LNCaP clone FGC (cell line): ENCODE measurements at regions not wholly inside any gene's neighbourhood (a gene's known extent, or its start where the extent isn't known, plus 50 kb on each side); places are given as distances from the start of the nearest gene placed in this dataset.
"Not testable (repeated sequence)": the region's sequence is repeated elsewhere in the genome, so short reads cannot be mapped to it uniquely, and the experiment has no call there.

ENCODE experiments used
- DNase-seq: peaks from one replicate; pipeline ENCODE4 v3.0.0-alpha.2; 2011; ENCODE audit warnings: low read depth
- H3K4me3 ChIP-seq: 2 replicates; pipeline ENCODE4 v1.5.1; 2011; ENCODE audit warnings: mild to moderate bottlenecking, low read depth, low read length, control low read depth
- TF ChIP-seq, protein P1 (sequence below): IDR thresholded peaks from 2 replicates; pipeline ENCODE4 v1.5.1; 2012; ENCODE audit warnings: mild to moderate bottlenecking; ENCODE audit not compliant: control insufficient read depth, insufficient read depth; ENCODE audit errors: extremely low read depth

DNA sequence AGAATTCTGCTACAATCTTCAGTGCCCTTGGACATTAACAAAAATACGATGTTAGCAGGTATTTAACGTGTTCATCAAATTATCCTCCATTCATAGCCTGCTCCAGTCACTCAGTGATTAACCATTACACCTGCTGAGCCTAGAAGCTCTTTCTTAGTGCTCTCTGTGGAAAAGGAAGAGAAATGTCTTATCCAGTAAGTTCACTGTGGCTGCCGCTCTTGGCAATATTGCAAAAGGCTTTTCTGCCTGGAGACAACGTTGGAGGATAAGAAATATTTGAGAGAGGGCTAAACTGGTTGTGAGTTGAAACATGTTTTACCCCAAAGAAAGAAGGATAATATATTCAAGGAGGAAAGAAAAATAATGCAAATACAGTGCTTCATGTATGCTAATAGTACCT lies 217.4 kb upstream of the HSF2 start:
- no peak overlapping the region for H3K4me3 ChIP-seq
- TF ChIP-seq, protein P1, sequence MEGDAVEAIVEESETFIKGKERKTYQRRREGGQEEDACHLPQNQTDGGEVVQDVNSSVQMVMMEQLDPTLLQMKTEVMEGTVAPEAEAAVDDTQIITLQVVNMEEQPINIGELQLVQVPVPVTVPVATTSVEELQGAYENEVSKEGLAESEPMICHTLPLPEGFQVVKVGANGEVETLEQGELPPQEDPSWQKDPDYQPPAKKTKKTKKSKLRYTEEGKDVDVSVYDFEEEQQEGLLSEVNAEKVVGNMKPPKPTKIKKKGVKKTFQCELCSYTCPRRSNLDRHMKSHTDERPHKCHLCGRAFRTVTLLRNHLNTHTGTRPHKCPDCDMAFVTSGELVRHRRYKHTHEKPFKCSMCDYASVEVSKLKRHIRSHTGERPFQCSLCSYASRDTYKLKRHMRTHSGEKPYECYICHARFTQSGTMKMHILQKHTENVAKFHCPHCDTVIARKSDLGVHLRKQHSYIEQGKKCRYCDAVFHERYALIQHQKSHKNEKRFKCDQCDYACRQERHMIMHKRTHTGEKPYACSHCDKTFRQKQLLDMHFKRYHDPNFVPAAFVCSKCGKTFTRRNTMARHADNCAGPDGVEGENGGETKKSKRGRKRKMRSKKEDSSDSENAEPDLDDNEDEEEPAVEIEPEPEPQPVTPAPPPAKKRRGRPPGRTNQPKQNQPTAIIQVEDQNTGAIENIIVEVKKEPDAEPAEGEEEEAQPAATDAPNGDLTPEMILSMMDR = no peak
- DNase-seq = no peak

DNA sequence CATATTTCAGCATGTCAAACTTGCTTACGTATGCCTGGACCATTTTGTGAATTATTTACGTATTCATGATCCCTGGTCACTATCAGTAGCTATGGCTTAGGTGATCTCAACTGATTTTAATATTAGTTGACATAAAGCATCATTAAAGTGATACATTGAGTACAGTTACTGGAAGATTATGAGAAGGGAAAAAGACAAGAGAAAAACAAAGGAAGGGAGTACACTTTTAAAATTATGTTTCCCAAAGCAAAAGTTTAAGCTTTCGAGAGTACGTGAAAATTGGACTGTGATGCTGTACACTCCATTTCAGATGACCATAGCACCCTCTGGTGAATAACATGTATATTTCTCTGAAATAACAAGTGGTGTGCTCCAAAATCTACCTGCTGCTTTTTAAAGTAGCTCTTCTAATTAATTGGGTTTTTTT lies 215.0 kb upstream of the HSF2 start:
- peak; percentile 17 for DNase-seq
- H3K4me3 ChIP-seq = no peak overlapping the region
- TF ChIP-seq, protein P1 = peak; percentile 61

- not testable (repeated sequence) for DNase-seq, H3K4me3 ChIP-seq
Measured at GRCh38 chr6:122185458-122185857, 214.0 kb upstream of the HSF2 start.

DNA sequence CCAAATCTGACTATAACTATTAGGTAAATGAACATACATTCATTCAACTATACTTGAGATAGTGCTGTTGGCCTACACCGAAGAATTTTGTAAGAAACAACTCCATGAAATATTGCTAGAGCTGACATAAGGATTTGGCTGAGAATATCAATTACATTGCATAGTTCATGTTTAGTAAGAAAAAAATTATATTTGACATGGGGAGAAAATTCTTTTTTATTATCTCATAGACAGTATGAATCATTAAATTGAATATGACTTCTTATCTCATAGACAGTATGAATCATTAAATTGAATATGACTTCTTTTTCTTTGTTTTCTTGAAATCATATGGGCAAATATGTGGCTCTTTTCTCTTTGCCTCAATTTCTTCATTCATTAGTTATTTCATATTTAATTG lies 212.3 kb upstream of the HSF2 start:
- TF ChIP-seq, protein P1 = no peak
- no peak for DNase-seq

GRCh38 chr6:122198922-122199321 lies 200.5 kb upstream of the HSF2 start:
- DNase-seq = no peak
- H3K4me3 ChIP-seq = no peak overlapping the region
- TF ChIP-seq, protein P1 = no peak

More for the DNA sequence above, 212.3 kb upstream of the HSF2 start:
- no peak overlapping the region for H3K4me3 ChIP-seq

- no peak overlapping the region for H3K4me3 ChIP-seq
- TF ChIP-seq, protein P1 = no peak
- DNase-seq = no peak
Measured at GRCh38 chr6:122200440-122200839, 199.0 kb upstream of the HSF2 start.

GRCh38 chr6:122202576-122203137 lies 196.8 kb upstream of the HSF2 start:
- no peak for DNase-seq
- no peak overlapping the region for H3K4me3 ChIP-seq
- TF ChIP-seq, protein P1 = 0 out of 2 replicates have a peak, but pooled peaks have one; percentile 14
